ENCODE measurements at regions not wholly inside any gene's neighbourhood (a gene's known extent, or its start where the extent isn't known, plus 50 kb on each side); places are given as distances from the start of the nearest gene placed in this dataset.
"Not testable (repeated sequence)": the region's sequence is repeated elsewhere in the genome, so short reads cannot be mapped to it uniquely, and the experiment has no call there.

DNA sequence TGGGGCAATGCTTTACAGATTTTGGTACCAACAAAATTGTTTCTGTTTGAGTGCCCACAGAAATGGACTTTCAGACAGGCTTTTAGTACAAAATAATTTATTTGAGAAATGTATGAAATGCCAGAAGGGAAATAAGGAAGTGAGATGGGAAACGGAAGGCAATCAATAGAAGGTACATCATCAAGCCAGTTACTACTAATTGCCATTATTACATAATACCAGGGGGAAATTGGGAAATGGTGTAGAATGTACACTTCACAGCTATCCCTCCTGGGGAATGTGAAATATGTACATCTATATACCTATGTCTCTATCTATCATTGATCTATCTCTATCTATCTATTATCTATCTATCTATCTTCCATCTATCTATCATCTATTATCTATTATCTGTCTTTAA, 264.6 kb upstream of the B3GALT2 start:
- no peak for DNase-seq (ENCODE audit: low read depth in 2 of 2)

DNA sequence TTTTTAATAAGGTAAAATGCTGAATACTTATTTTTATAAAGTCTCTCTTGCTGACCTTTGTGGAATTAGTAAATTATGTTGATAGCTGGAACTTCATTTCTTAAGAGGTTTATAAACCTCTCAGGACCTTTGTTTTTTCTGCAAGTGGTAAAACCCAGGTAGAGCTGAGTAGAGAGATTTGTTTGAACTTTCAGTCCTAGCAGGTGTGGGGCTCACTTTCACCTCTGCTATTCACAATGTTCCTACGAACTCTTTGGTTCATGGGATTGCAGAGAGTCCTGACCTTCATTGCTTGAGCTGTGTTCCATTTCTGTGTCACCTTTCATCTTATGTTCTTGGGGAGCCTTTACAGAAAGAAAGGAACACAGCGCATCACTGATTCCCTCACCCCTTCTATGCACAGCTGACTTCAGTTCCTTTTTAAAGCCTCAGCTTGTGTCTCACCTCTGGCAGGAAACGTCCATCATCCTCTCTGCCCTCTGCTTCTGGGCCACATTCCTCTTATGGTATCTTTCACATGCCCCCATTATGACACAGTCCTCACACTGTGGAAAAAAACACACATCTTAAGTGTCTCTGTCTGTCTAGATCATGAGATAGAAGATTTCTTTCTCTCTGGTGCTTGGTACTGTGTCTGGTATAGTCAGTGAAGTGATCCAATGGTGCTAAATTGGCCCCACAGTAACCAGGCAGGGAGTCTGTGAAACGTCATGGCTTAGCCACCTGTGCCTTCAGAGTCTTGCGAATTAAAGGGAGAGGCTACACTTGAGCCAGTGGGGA, 262.5 kb upstream of the B3GALT2 start:
- no peak for DNase-seq (ENCODE audit: low read depth in 2 of 2)

DNA sequence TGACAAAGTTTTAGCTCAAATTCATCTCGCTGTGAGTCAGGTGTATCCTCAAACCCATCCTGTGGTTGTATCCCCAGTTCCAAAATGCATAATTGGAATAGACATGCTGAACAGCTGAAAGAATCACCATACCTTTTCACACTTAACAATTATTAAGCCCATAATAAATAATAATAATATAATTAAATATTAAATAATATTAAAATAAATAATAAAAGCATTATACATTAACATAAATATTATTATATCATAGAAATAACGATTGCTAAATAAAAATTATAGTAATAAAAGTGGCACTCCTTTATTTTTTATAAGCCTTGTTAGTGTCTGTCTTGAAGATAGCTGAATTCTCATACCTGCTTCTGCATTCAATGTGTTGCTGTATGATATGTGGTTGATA, 257.5 kb upstream of the B3GALT2 start:
- DNase-seq (ENCODE audit: low read depth in 2 of 2): no peak

DNA sequence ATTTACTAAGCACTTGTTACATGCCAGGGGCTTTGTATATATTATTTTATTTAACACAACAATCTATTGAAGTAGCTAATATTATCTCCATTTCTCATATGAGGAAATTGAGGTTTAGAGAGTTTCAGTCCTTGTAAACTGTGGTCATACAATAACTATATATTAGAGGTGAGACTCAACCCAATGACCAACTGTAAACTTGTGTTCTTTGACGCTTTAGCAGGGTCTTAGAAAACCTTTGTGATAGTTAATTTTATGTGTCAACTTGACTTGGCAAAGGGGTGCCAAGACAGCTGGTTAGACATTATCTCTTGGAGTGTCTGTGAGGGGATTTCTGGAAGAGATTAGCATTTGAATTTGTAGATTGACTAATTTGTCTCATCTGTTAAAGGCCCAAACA, 252.4 kb upstream of the B3GALT2 start:
- no peak for DNase-seq (ENCODE audit: low read depth in 2 of 2)

DNA sequence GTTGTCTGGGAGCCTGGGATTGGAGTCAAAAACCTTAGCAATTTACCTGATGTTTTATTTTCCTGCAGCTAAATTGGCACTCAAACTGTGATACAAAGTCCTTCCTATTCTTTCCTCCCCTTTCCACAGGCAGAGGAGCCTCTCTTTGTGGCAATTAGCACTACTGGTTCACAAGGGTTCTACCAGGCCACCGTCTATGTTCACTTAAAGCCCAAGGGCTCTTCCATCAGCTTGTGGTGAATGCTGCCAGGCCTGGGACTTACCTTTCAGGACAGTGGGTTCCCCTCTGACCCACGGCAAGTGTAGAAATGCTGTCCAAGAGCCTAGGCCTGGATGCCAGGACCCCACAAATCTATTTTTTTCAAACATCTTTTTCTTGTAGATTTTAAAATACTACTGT, 251.9 kb upstream of the B3GALT2 start:
- no peak for DNase-seq (ENCODE audit: low read depth in 2 of 2)

DNA sequence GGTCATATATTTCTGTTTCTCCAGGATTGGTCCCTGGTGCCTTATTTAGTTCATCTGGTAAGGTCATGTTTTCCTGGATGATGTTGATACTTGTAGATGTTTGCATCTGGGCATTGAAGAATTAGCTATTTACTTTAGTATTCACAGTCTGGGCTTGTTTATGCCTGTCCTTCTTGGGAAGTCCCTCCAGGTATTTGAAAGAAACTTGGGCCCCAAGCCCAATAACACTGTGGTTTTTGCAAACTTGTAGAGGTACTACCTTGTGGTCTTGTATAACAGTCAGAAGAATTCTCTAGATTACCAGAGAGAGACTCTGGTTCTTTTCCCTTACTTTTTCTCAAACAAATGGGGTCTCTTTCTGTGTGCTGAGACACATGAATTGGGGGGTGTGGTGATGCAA, 251.4 kb upstream of the B3GALT2 start:
- DNase-seq (ENCODE audit: low read depth in 2 of 2): no peak

DNA sequence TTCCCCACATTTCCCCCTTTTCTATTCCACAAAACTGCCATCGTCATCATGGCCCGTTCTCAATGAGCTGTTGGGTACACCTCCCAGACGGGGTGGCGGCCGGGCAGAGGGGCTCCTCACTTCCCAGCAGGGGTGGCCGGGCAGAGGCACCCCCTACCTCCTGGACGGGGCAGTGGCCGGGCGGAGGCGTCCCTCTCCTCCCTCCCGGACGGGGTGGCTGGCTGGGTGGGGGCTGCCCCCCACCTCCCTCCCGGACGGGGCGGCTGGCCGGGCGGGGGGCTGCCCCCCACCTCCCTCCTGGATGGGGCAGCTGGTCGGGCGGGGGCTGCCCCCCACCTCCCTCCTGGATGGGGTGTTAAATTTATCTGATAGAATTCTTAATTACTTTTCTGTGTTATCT, 250.9 kb upstream of the B3GALT2 start:
- not testable (repeated sequence) for DNase-seq (ENCODE audit: low read depth in 2 of 2)

DNA sequence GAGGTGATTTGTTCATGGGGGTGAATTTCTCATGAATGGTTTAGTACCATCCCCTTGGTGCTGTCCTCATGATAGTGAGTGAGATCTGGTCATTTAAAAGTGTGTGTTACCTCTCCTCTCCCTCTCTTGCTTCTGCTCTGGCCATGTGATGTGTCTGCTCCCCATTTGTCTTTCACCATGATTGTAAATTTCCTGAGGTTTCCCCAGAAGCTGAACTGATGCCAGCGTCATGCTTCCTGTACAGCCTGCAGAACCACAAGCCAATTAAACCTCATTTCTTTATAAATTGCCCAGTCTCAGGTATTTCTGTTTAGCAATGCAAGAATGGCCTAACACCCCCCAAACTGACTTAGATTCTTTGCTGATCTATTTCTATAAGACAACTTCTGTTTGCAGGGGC, 249.4 kb upstream of the B3GALT2 start:
- DNase-seq (ENCODE audit: low read depth in 2 of 2): no peak

DNA sequence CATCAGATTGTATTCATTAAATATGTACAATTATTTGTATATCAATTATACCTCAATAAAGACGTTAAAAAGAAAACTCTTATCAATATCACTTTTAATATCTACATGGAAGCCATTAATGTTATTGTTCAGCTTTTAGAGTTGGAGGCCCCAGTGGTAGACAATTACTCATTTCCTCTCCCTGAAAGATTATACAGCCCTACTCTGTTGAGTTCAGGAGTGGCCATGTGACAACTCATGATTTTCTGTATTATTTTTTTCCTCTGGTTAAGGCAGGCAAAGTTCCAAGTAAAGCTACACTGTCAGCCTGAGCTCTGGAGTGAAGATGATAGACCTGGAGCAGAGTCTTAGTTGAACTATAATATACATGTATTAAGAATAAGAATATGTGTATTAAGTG, 247.9 kb upstream of the B3GALT2 start:
- DNase-seq (ENCODE audit: low read depth in 2 of 2): no peak

DNA sequence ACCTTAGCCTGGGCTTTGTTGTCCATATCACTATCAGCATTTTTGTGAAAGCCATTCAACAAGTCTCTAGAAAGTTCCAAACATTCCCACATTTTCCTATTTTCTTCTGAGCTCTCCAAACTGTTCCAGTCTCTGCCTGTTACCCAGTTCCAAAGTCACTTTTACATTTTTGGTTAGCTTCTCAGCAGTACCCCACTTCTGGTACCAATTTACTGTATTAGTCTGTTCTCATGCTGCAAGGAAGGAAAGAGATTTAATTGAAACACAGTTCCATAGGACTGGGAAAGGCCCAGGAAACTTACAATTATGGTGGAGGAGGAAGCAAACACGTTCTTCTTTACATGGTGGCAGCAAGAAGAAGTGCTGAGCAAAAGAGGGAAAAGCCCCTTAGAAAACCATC, 247.2 kb upstream of the B3GALT2 start:
- DNase-seq (ENCODE audit: low read depth in 2 of 2): no peak

DNA sequence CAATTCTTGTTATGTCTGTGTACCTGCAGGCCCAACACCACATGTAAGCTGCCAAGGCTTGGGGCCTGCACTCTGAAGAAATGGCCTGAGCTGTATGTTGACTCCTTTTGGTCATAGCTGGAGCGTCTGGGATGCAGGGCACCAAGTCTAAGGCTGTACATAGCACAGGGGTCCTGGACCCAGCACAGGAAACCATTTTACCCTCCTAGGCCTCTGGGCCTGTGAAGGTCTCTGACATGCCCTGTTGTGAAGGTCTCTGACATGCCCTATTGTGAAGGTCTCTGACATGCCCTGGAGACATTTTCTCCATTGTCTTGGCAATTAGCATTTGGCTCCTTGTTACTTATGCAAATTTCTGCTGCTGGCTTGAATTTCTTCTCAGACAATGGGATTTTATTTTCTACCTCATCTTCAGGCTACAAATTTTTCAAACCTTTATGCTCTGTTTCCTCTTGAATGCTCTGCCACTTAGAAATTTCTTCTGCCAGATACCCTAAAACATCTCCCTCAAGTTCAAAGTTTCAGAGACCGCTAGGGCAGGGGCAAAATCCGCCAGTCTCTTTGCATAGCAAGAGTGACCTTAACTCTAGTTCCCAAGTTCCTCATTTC, 246.7 kb upstream of the B3GALT2 start:
- DNase-seq (ENCODE audit: low read depth in 2 of 2): no peak

DNA sequence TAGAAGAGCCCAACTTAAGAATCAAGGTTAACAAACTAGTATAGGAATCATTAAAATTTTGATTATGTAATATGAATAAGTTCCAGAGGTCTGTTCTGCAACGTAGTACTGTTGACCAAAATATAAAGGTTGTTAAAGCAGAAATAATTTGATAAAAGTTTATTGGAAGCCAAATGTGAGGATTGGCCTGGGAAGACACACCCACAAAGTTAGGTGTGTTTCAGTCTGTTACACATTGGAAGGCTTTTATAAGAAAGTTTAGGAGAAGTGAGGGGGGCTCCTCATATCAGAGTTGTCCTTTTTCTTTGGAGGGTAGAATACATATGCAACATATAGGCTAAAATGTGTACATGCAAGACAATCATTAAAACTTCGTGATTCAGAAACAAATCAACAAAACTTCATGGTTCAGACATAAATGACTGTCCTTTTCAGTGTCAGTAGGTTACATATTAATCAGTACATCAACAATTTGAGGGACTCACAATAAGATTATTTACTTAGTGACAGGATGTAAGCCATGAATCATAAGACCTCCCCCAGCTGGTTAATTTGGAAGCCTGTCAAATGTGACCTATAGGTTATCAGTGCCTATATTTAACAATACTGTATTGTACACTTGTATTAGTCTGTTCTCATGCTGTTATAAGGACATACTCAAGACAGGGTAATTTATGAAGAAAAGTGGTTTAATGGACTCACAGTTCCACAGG, 245.0 kb upstream of the B3GALT2 start:
- no peak for DNase-seq (ENCODE audit: low read depth in 2 of 2)

DNA sequence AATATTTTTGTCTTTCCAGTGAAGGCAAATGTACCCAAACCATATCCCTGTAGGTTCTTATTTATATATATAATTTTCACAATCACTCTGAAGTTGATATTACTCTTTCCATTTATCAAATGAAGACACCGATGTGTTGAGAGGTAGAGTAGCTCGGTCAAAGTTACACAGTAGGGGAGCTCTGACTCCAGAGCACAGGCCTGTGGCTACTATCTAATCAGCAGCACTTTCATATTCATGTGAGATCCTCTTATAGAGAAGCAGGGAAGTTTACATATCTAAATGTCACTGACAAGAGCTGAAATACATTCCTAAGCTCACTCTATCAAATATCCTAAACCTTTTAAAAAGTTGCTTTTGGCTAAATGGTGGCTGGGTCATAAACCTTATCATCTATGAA, 241.1 kb upstream of the B3GALT2 start:
- no peak for DNase-seq (ENCODE audit: low read depth in 2 of 2)

DNA sequence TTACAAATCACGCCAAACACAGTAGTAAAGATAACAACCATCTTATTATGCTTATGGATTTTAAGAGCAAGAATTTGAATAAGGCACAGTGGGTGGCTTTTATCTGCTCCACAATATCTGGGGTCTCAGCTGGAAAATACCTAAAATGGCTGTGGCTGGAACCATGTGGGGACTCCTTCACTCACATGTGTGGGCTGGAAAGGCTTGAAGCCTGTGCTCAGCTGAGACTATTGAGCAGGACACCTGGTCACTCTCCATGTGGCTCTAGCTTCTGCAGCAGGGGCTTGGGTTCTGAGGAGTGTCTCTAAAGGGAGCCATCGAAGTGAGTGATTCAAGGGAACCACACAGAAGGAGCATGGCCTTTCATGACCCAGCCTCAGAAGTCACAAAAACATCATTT, 239.6 kb upstream of the B3GALT2 start:
- no peak for DNase-seq (ENCODE audit: low read depth in 2 of 2)

DNA sequence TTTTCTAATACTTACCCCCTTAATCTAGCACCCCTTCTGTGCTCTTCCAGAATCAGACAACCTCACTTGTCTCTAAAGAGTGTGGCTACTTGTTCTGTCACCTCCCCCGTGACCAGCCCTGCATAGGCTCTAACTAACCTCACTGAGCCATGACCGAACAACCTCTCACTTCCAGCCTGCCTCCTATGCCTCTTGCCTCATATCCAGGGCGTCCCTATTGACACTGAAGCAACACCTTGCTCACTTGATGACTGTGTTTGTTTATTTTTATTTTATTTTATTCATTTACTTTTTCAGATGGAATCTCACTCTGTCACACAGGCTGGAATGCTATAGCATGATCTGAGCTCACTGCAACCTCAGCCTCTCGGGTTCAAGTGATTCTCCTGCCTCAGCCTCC, 235.1 kb upstream of the B3GALT2 start:
- DNase-seq (ENCODE audit: low read depth in 2 of 2): no peak

DNA sequence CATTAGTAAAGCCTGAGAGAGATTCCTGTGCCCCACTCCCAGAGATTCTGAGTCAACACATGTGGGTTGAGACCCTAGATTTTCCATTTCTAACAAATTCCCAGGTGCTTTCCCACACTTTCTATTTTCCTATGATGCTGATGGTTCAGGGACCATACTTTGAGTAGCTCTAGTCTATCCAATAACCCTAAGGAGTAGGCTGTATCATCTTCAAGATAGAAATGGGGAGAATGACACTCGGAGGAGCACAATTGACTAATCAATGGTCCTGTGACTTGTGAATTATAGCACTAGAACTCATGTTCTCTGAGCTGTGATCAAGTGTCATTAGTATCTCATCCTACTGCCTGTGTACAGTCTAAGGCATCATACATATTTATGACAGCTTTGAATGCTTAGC, 232.9 kb upstream of the B3GALT2 start:
- DNase-seq (ENCODE audit: low read depth in 2 of 2): no peak

DNA sequence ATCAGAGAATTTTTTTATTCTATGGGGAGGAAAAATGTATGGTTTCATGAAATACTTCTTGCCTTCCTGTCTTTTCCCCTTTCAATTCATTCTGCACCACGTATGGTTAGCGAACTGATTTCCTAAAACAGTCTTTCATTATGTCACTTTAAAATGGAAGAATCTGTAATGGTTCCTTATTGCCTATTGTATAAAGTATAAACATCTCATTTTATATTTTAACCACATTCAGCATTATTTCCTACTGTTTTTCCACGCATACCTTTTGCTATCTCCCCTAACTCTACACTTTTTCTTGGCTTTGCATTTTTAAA, 232.3 kb upstream of the B3GALT2 start:
- DNase-seq (ENCODE audit: low read depth in 2 of 2): no peak

DNA sequence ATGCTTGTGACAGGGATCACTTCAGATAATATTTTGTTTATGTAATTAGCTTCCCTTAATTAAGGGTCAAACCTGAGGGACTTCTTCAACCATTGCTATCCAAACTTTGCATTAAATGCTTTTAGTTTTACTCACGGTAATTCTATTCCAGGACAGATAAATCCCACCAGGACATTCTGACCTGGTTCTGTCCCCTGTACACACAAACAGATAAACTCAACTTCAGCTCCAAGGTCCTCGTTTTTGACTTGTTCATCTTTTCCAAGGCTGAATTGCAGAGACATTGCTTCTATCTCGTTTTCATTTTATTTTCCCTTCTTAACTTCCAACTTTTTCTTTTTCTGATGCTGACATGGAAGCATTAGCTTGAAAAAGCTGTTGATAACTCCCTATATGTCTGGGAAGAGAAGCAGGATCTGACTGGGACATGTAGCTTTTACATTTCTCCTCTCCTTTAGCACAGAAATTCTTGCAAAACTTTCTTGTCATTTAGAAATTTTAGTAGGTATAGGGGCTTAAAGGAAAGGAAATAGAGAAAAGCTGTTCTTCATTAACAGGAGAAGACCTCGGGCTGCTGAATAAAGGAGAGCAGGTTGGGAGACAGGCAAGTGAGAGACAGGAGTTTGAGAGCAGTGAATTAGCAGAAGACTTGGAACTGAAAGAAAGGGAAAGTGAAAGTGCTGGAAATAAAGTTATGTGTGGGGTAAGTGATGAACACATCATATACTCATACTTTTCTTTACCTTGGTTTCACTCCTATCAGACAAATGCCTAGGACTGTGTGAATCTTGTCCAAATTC, 231.7 kb upstream of the B3GALT2 start:
- no peak for DNase-seq (ENCODE audit: low read depth in 2 of 2)

DNA sequence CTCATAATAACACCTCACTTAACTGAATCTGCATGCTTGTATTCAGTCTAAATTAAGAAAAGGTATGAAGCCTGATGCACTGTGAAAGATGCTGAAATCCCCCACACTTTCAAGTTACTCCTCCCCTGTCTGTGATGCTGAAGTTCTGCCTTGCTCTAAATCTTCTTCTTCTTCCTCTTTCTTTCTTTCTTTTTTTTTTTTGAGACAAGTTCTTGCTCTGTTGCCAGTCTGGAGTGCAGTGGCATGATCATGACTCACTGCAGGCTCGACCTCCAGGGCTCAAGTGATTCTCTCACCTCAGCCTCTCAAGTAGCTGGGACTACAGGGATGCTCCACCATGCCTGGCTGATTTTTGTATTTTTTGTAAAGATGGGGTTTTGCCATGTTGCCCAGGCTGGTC, 231.0 kb upstream of the B3GALT2 start:
- no peak for DNase-seq (ENCODE audit: low read depth in 2 of 2)

DNA sequence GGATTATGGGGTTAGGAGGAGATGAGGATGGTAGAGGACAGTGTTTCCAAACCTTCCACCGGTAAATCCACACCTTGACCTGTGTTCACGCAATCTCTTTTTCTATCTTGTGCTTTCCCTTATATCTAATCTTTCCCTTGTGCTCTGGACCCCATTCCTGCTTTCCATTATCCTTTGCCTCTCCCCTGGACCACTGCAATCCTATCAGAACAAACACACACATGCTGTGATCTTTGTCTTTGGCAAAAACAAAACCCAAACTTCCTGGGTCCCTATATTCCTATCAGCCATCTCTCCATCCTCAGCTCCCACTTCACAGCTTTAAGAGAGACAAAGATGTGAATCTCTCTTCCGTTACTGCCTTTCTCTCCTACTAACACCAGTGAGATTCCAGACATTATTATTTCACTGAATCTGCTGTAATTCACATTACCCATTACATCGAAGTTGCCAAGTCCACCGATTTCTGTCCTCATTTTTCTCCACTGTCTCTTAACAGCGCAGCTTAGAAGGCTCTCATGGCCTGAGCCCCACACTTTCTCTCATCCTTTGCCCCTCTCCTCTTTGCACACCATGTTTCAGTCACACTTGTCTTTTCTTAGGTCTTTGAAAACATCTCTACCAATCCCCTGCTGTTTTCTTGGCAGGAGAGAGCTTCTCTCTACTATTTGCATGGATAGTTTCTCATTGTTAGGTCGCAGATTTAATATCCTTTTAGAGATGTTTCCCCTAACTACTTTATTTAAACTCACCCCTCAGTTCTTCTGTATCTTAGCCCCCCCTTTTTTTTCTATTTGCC, 230.0 kb upstream of the B3GALT2 start:
- DNase-seq (ENCODE audit: low read depth in 2 of 2): no peak

DNA sequence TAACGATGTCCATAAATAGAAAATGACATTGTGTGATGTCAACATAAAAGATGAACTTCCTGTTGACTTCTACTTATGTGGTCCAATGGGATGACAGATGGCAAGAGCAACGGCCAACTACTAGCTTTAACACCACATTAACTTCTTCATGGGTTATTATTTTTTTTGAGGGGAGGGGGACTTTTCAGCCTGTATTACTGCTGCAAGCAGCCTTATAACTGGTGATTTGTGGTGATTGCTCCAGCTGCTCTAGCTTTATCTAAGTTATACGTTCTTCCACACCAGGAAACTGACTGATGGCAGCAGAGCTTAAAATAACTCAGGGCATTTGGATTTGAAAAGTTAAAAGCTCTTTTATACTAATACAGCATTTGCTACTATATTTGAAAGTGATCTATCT, 228.8 kb upstream of the B3GALT2 start:
- no peak for DNase-seq (ENCODE audit: low read depth in 2 of 2)

DNA sequence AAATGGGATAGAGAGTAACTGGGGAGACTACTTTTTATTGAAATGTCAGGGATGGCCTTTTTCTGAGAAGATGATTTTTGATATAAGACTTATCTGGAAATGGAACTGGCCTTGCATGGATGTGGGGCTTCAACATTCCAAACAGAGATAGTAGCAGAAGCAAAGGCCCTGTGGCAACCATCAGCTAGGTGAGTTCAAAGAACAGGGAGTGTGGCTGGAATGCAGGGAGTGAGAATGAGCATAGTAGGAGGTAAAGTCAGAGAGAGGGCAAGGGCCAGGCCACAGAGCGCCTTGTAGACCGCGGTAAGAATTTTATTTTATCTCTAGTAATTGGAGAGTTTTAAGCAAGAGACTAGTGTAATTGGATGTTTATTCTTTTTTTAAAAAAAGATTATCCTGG, 227.0 kb upstream of the B3GALT2 start:
- DNase-seq (ENCODE audit: low read depth in 2 of 2): no peak
